ENCODE measurements at regions not wholly inside any gene's neighbourhood (a gene's known extent, or its start where the extent isn't known, plus 50 kb on each side); places are given as distances from the start of the nearest gene placed in this dataset.

GRCh38 chr9:135344523-135344901 lies 135.1 kb upstream of the PPP1R26 start:
- TF ChIP-seq REST (IDR thresholded peaks at IDR 0.05; ENCODE audit: insufficient replicate concordance, low read depth) (no peak), CTCF (IDR thresholded peaks at IDR 0.05; ENCODE audit: insufficient read depth, low read length) (no peak), SPI1 (IDR thresholded peaks at IDR 0.05; ENCODE audit: borderline replicate concordance, low read depth) (no peak)
